HFFc6 (cell line): ENCODE measurements at regions not wholly inside any gene's neighbourhood (a gene's known extent, or its start where the extent isn't known, plus 50 kb on each side); places are given as distances from the start of the nearest gene placed in this dataset.

Experiments
- DNase-seq: peaks from one replicate; pipeline ENCODE4 v3.0.0-alpha.2; 2018
- H3K27ac Mint-ChIP-seq: 2 replicates; pipeline ENCODE4 v1.8.0; 2020; ENCODE audit warnings: mild to moderate bottlenecking, mixed read lengths
- H3K27me3 Mint-ChIP-seq: 2 replicates; pipeline ENCODE4 v1.8.0; 2021; ENCODE audit warnings: mild to moderate bottlenecking, moderate library complexity, mixed read lengths; ENCODE audit not compliant: insufficient read depth
- H3K36me3 Mint-ChIP-seq: 2 replicates; pipeline ENCODE4 v1.8.0; 2021; ENCODE audit warnings: low read depth, mixed read lengths
- H3K4me1 Mint-ChIP-seq: 2 replicates; pipeline ENCODE4 v1.8.0; 2020; ENCODE audit warnings: low read depth, mixed read lengths
- H3K4me3 Mint-ChIP-seq: 2 replicates; pipeline ENCODE4 v1.8.0; 2020; ENCODE audit warnings: mild to moderate bottlenecking, moderate library complexity, mixed read lengths
- H3K9me3 Mint-ChIP-seq: 2 replicates; pipeline ENCODE4 v1.8.0; 2020; ENCODE audit warnings: mild to moderate bottlenecking, mixed read lengths
- TF ChIP-seq, protein P1 (sequence below): fragments of 200-600 bp; sonication (generic); IDR thresholded peaks from 2 replicates; pipeline ENCODE4 v1.5.0; 2021; ENCODE audit warnings: antibody characterized with exemption, mild to moderate bottlenecking

DNA sequence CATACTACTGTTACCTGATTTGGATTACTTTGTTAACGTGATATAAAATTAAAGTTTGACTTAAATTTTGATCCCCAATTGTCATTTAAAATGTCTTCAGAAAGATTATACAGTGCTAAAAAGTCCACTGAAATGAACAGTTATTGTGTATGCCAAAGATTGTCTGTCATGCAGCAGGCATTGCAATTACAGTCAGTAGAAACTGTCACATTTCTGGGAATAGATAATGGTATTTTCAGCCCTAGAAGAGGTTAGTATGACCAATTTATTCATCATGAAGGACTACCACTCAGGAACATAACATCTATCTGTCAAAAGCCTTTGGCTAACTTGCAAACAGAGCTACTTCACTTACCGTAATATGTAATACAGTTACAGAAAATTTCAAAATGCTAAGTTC, 852.5 kb upstream of the TENM4 start:
- TF ChIP-seq, protein P1, sequence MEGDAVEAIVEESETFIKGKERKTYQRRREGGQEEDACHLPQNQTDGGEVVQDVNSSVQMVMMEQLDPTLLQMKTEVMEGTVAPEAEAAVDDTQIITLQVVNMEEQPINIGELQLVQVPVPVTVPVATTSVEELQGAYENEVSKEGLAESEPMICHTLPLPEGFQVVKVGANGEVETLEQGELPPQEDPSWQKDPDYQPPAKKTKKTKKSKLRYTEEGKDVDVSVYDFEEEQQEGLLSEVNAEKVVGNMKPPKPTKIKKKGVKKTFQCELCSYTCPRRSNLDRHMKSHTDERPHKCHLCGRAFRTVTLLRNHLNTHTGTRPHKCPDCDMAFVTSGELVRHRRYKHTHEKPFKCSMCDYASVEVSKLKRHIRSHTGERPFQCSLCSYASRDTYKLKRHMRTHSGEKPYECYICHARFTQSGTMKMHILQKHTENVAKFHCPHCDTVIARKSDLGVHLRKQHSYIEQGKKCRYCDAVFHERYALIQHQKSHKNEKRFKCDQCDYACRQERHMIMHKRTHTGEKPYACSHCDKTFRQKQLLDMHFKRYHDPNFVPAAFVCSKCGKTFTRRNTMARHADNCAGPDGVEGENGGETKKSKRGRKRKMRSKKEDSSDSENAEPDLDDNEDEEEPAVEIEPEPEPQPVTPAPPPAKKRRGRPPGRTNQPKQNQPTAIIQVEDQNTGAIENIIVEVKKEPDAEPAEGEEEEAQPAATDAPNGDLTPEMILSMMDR: no peak
- no peaks in the 10 kb centered on the region; the same call in 1 of the 2 replicates for H3K9me3 Mint-ChIP-seq
- no peaks in the 10 kb centered on the region for H3K36me3 Mint-ChIP-seq
- DNase-seq: no peak
- H3K4me1 Mint-ChIP-seq: 0 out of 2 replicates have a peak, but pooled peaks cover 4% of the 10 kb centered on the region
- H3K27ac Mint-ChIP-seq: no peak overlapping the region
- H3K27me3 Mint-ChIP-seq: no peaks in the 10 kb centered on the region
- no peak overlapping the region for H3K4me3 Mint-ChIP-seq

DNA sequence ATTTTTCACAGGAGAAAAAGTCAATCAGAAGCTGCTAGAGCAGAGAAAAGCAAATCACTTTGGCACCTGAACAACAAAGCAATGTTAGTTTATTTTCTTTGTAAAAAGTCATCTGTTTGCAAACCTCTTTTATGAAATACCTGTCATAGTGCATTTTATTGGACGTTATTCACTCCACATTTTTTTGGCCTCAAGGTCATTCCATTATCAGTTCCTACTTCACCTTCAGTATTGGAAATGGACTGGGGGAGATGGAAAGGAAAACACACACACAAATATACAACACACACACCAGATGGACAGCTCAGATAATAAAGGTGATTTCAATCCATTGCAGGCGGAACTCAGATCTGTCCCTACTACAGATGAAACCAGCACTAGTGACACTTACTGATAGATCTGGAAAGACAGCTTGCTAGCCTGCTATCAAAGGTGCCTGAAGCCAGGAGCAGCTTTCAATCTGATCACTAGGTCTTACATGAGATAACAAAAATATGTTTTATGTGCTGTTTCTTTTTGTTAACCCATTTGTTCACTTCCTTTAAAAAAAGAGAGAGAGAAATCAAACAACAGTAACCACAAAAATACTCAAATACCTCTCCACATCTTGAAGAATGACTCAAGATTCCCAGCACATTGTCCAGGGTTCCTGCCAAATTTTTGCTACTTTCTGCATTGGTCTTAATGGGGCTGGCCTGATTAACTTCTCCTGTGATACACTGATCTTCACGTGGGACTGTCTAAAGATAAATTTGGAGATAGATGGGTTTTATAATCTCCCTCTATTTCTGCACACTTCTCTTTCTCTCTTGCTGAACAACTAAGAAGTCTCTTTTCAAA, 844.3 kb upstream of the TENM4 start:
- DNase-seq: no peak
- no peak overlapping the region for H3K4me3 Mint-ChIP-seq

DNA sequence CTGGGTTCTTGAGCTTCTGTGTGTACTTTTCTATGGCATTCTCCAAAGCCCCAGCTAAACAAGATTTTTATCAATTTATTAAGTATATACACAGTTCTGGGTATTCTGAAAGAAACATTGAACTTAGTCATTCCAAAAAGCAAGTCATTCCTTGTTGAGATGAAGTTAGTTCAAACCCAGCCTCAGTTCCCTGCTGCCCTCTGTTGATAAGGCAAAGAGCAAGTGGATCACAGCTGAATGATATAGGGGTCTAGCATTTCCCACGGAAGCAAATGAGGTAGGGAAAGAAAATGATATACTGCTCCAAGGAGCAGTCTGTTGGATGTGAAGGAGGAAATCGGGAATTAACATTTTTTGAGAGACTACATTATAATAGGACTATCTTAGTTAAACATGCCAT, 841.8 kb upstream of the TENM4 start:
- no peak for DNase-seq
- Mint-ChIP-seq H3K9me3 (peaks cover 12% of the 10 kb centered on the region), H3K27ac (no peak overlapping the region), H3K4me3 (no peak overlapping the region), H3K4me1 (no peaks in the 10 kb centered on the region), H3K27me3 (no peaks in the 10 kb centered on the region; the same call in none of the 2 replicates), H3K36me3 (no peaks in the 10 kb centered on the region)
- TF ChIP-seq, protein P1: no peak

More for the DNA sequence above, 844.3 kb upstream of the TENM4 start:
- Mint-ChIP-seq H3K36me3 (no peaks in the 10 kb centered on the region), H3K9me3 (peaks cover 12% of the 10 kb centered on the region), H3K27ac (no peak overlapping the region), H3K4me1 (no peaks in the 10 kb centered on the region), H3K27me3 (no peaks in the 10 kb centered on the region; the same call in none of the 2 replicates)
- TF ChIP-seq, protein P1: no peak

DNA sequence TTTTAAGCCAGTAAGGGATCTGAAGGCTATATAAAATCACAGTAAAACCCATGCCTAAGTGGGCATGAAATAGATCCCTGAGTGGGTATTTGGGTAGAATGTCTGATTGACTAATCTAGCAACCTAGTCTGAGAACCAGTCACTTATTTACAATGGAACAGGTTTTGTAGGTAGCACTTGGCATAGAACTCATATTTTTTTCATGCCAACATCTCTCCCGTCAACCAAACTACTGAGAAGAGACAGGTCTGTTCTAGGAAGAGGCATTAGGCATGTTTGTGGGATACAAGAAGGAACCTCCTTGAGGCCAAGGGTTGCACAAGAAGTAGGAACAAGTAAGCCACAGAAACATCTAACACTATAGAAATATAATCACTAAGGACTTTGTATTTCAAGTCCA, 840.4 kb upstream of the TENM4 start:
- H3K4me1 Mint-ChIP-seq: no peaks in the 10 kb centered on the region
- peaks cover 12% of the 10 kb centered on the region for H3K9me3 Mint-ChIP-seq
- no peak overlapping the region for H3K27ac Mint-ChIP-seq
- TF ChIP-seq, protein P1: no peak
- no peak overlapping the region for H3K4me3 Mint-ChIP-seq
- no peak for DNase-seq
- no peaks in the 10 kb centered on the region; the same call in none of the 2 replicates for H3K27me3 Mint-ChIP-seq
- no peaks in the 10 kb centered on the region for H3K36me3 Mint-ChIP-seq

DNA sequence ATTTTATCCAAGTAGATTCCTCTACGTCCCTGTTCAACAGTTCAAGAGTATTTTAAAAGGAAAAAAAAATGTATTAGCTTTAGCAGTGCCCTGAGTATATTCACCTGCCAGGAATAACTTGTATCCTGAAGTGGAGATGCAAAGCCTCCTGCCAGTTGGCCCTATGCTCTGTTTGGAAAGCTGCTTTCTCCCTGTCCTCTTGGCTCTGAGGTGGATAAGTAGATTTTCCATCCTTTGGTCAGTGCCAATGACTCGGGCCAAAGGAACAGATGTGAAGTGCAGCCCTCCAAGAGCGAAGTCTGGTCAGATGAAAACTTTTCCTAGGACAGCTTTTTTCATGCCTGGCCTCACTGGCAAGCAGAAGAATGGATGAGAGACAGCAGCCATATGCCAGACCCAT, 839.9 kb upstream of the TENM4 start:
- Mint-ChIP-seq H3K9me3 (peaks cover 13% of the 10 kb centered on the region), H3K4me3 (no peak overlapping the region), H3K27ac (no peak overlapping the region), H3K27me3 (no peaks in the 10 kb centered on the region; the same call in none of the 2 replicates), H3K36me3 (no peaks in the 10 kb centered on the region), H3K4me1 (no peaks in the 10 kb centered on the region)
- no peak for DNase-seq
- TF ChIP-seq, protein P1: no peak
